K562 (cell line): ENCODE measurements at regions not wholly inside any gene's neighbourhood (a gene's known extent, or its start where the extent isn't known, plus 50 kb on each side); places are given as distances from the start of the nearest gene placed in this dataset.

Source experiments
- ATAC-seq: fragments of 200-7000 bp; cut with Tn5 transposase; 3 replicates; pipeline ENCODE4 v1.9.1; 2020; ENCODE audit warnings: moderate library complexity
- BruUV-seq: library from RNA; stranded (reverse); fragments of 400-500 nt; replicated peaks from 2 replicates; lab custom pipeline; 2021; lab: Mats Ljungman, UMichigan
- CTCF ChIA-PET: fragments of 300-600 bp; formaldehyde crosslinking; extraction: SDS; loops from one replicate; lab custom pipeline; 2021; ENCODE audit warnings: low intra/inter-chr PET ratio; lab: Yijun Ruan, JAX
- POLR2A ChIA-PET: fragments of 300-600, 350-650 bp; sonication (Branson Sonifier 250); formaldehyde crosslinking; extraction: SDS; loops from one replicate; lab custom pipeline; 2021; ENCODE audit warnings: antibody characterized with exemption, inconsistent platforms; lab: Yijun Ruan, JAX
- DNase-seq, 4 experiments: peaks; one replicate each; pipeline versions ENCODE4 v3.0.0 to v3.0.0-alpha.2; 2011 to 2018; ENCODE audit warnings: low spot score in 3 of 4, mixed read lengths in 3 of 4; ENCODE audit errors: extremely low read depth in 1 of 4
- FAIRE-seq: peaks from 2 replicates; lab custom pipeline; 2011; peaks lifted over from hg19 to GRCh38; lab: Jason Lieb, UNC
- H2AFZ ChIP-seq: 2 replicates; pipeline ENCODE4 v1.6.0; 2011; ENCODE audit warnings: low read depth, low read length, control low read depth, inconsistent platforms
- H3K27ac ChIP-seq: fragments of 200-600 bp; 3 replicates; pipeline ENCODE4 v1.8.0; 2011; ENCODE audit warnings: low read depth, mild to moderate bottlenecking, control low read depth, inconsistent platforms, low read length, moderate library complexity, mixed read lengths; ENCODE audit errors: extremely low read depth
- H3K27me3 ChIP-seq, 2 experiments: fragments of 300-600 bp in 1 of 2; 2 replicates in 1 of 2; 3 replicates in 1 of 2; pipeline versions ENCODE4 v1.6.0 to v1.8.0; 2011; ENCODE audit warnings: inconsistent platforms in 2 of 2, low read length in 2 of 2, mild to moderate bottlenecking in 1 of 2, mixed read lengths in 1 of 2, moderate library complexity in 1 of 2; ENCODE audit not compliant: control insufficient read depth in 2 of 2, insufficient read depth in 2 of 2
- H3K36me3 ChIP-seq: fragments of 300-600 bp; 3 replicates; pipeline ENCODE4 v1.8.0; 2011; ENCODE audit warnings: mild to moderate bottlenecking, low read length, inconsistent platforms; ENCODE audit not compliant: control insufficient read depth, insufficient read depth
- H3K4me1 ChIP-seq, 2 experiments: fragments of 200-600 bp in 1 of 2; replicated peaks in 1 of 2; 2 replicates in 1 of 2; 3 replicates in 1 of 2; pipeline versions ENCODE4 v1.5.1 to v1.8.0; 2011; ENCODE audit warnings: inconsistent platforms in 2 of 2, low read length in 2 of 2, mild to moderate bottlenecking in 1 of 2, mixed read lengths in 1 of 2, moderate library complexity in 1 of 2; ENCODE audit not compliant: control insufficient read depth in 2 of 2, insufficient read depth in 2 of 2
- H3K4me2 ChIP-seq: 2 replicates; pipeline ENCODE4 v1.6.1; 2011; ENCODE audit warnings: low read length, control low read depth, inconsistent platforms, mixed read lengths; ENCODE audit not compliant: insufficient read depth
- H3K4me3 ChIP-seq: fragments of 200-600 bp; sonication (generic), shearing (Covaris generic); 2 replicates; pipeline ENCODE4 v1.5.1; 2016; ENCODE audit warnings: control low read depth, inconsistent platforms
- H3K79me2 ChIP-seq: fragments of 200-600 bp; 3 replicates; pipeline ENCODE4 v1.8.0; 2011; ENCODE audit warnings: low read length, inconsistent platforms; ENCODE audit not compliant: control insufficient read depth, insufficient read depth
- H3K9ac ChIP-seq, 2 experiments: 2 replicates each; pipeline versions ENCODE4 v1.6.0 to v1.6.1; 2011; ENCODE audit warnings: low read depth in 2 of 2, low read length in 2 of 2, control low read depth in 1 of 2, inconsistent platforms in 1 of 2, mild to moderate bottlenecking in 1 of 2, mixed read lengths in 1 of 2; ENCODE audit not compliant: insufficient read depth in 1 of 2
- H3K9me1 ChIP-seq: one replicate; pipeline ENCODE4 v1.6.0; 2011; ENCODE audit warnings: inconsistent platforms, mild to moderate bottlenecking, low read length, moderate library complexity; ENCODE audit not compliant: control insufficient read depth, insufficient read depth
- H3K9me3 ChIP-seq: replicated peaks from 2 replicates; pipeline ENCODE4 v1.5.1; 2011; ENCODE audit warnings: low read depth, low read length, inconsistent platforms; ENCODE audit not compliant: control insufficient read depth, insufficient read depth
- H4K20me1 ChIP-seq: replicated peaks from 2 replicates; pipeline ENCODE4 v1.6.1; 2011; ENCODE audit warnings: low read length, inconsistent platforms, mixed read lengths; ENCODE audit not compliant: control insufficient read depth, insufficient read depth
- ETV5 ChIP-seq: sonication (generic); formaldehyde crosslinking; IDR thresholded peaks from 2 replicates; pipeline ENCODE4 v1.4.0; 2020; ENCODE audit warnings: low read depth, mild to moderate bottlenecking, missing genetic modification reagents
- HDGF ChIP-seq: fragments of 450-650 bp; IDR thresholded peaks from 2 replicates; pipeline ENCODE4 v1.6.1; 2016
- L3MBTL2 ChIP-seq: fragments of 450-650 bp; IDR thresholded peaks from 2 replicates; pipeline ENCODE4 v1.6.1; 2016; ENCODE audit warnings: mild to moderate bottlenecking, moderate library complexity
- MNT ChIP-seq, 2 experiments: fragments of 450-650 bp; conservative IDR thresholded peaks; 2 replicates each; pipeline ENCODE4 v1.6.1; 2017; ENCODE audit warnings: mild to moderate bottlenecking in 2 of 2, moderate library complexity in 2 of 2
- PATZ1 ChIP-seq: fragments of 250-450 bp; sonication (Bioruptor Pico); IDR thresholded peaks from 2 replicates; pipeline ENCODE4 v1.5.0; 2020; ENCODE audit warnings: mild to moderate bottlenecking, borderline replicate concordance
- PKNOX1 ChIP-seq: fragments of 450-650 bp; IDR thresholded peaks from 2 replicates; pipeline ENCODE4 v1.6.1; 2016
- PML ChIP-seq: IDR thresholded peaks from 2 replicates; pipeline ENCODE4 v1.6.1; 2012; ENCODE audit warnings: low read length, inconsistent platforms
- POLR2H ChIP-seq: IDR thresholded peaks from 2 replicates; pipeline ENCODE4 v1.6.1; 2016; ENCODE audit warnings: missing genetic modification characterization, low read depth, mild to moderate bottlenecking, control low read depth, missing compliant biosample characterization, moderate library complexity
- SAFB2 ChIP-seq: fragments of 200-400 bp; formaldehyde crosslinking; IDR thresholded peaks from 2 replicates; pipeline ENCODE4 v1.6.1; 2018; ENCODE audit warnings: borderline replicate concordance, low read length, low read depth, moderate library complexity; ENCODE audit not compliant: severe bottlenecking
- THRB ChIP-seq: fragments of 450-650 bp; formaldehyde crosslinking; conservative IDR thresholded peaks from 2 replicates; pipeline ENCODE4 v1.4.0; 2022; ENCODE audit warnings: mild to moderate bottlenecking, missing genetic modification characterization
- ZBTB11 ChIP-seq, 3 experiments: fragments of 200-800 bp in 1 of 3; fragments of 250-450 bp in 1 of 3; fragments of 450-650 bp in 1 of 3; sonication (Bioruptor Pico) in 1 of 3; sonication (Bioruptor generic) in 1 of 3; formaldehyde crosslinking in 1 of 3; IDR thresholded peaks; 2 replicates each; pipeline versions ENCODE4 v1.6.1 to v1.8.0; 2016 to 2022; ENCODE audit warnings: mild to moderate bottlenecking in 2 of 3, missing genetic modification characterization in 2 of 3, missing compliant biosample characterization in 1 of 3, moderate library complexity in 1 of 3
- ZFP1 ChIP-seq: fragments of 450-650 bp; formaldehyde crosslinking; IDR thresholded peaks from 2 replicates; pipeline ENCODE4 v1.4.0; 2020; ENCODE audit warnings: mild to moderate bottlenecking, mixed read lengths
- ZNF316 ChIP-seq: fragments of 450-650 bp; IDR thresholded peaks from 2 replicates; pipeline ENCODE4 v1.6.1; 2016
- WGBS: fragments of 100-300 bp; shearing (Covaris generic); methylation state at CpG from one replicate; pipeline ENCODE4 v1.1.6; 2016; ENCODE audit warnings: low coverage, mixed read lengths; ENCODE audit not compliant: insufficient coverage; ENCODE audit errors: missing lambda C conversion rate; 5-methylcytosine and 5-hydroxymethylcytosine counted together
- in situ Hi-C: fragments of 300-500 bp; cut with MboI; formaldehyde crosslinking; loops from 4 replicates; pipeline ENCODE4 v1.15.0; 2018; ENCODE audit warnings: inconsistent platforms, mixed read lengths
- intact Hi-C: fragments of 100-400 bp; cut with micrococcal nuclease; formaldehyde crosslinking; loops from 2 replicates; pipeline ENCODE4 v1.14.2; 2022

- no peaks in the 10 kb centered on the region for H3K9me1 ChIP-seq
- in situ Hi-C loops (loop anchor here (10.0 kb wide), 2 partner anchors 169 to 259 kb away; no protein-coding TSS in a partner anchor), intact Hi-C loops (loop anchor here (5.0 to 10.0 kb wide), 4 partner anchors 61 to 333 kb away; no protein-coding TSS in a partner anchor)
- H3K4me2 ChIP-seq: no peak overlapping the region
- no peaks in the 10 kb centered on the region for H3K9me3 ChIP-seq
- peaks cover 12 to 41% of the 10 kb centered on the region in 2 experiments; a peak in 3 of 5 replicates for H3K27me3 ChIP-seq
- ATAC-seq (no peak), FAIRE-seq (no peak), DNase-seq (no peak)
- ChIA-PET CTCF (no interaction called here), POLR2A (no interaction called here)
- WGBS: 21% methylated on average over 13 of the region's 13 CpGs
- H4K20me1 ChIP-seq: no peaks in the 10 kb centered on the region
- no peaks in the 10 kb centered on the region for H3K79me2 ChIP-seq
- H3K4me3 ChIP-seq: no peak overlapping the region
- no TSS peak for BruUV-seq
- H3K27ac ChIP-seq: no peak overlapping the region
- no peaks in the 10 kb centered on the region for H3K36me3 ChIP-seq
- H2AFZ ChIP-seq: peak overlapping the region; percentile 81; the same call in 1 of the 2 replicates
- H3K4me1 ChIP-seq: peaks cover 0 to 16% of the 10 kb centered on the region in 2 experiments; a peak in 2 of 5 replicates
- H3K9ac ChIP-seq: no peak overlapping the region
- TF ChIP-seq ZBTB11 (CRISPR knock-in tag; IDR thresholded peaks at IDR 0.05): no peak
- no peak for TF ChIP-seq POLR2H (tag)
- no peak for TF ChIP-seq SAFB2
- no peak for TF ChIP-seq PML
- no peak for TF ChIP-seq PKNOX1
- TF ChIP-seq ETV5 (CRISPR knock-in tag): no peak
- TF ChIP-seq HDGF: no peak
- TF ChIP-seq ZFP1 (CRISPR knock-in tag): no peak
- TF ChIP-seq MNT (conservative IDR thresholded peaks at IDR 0.05): no peak
- no peak for TF ChIP-seq PATZ1 (CRISPR knock-in tag)
- TF ChIP-seq THRB (CRISPR knock-in tag): no peak
- no peak for TF ChIP-seq L3MBTL2
- no peak for TF ChIP-seq ZNF316
Measured at GRCh38 chr12:34294137-34294536, 271.8 kb downstream of the ALG10 start.
